HG03521 (cell line): ENCODE measurements at regions not wholly inside any gene's neighbourhood (a gene's known extent, or its start where the extent isn't known, plus 50 kb on each side); places are given as distances from the start of the nearest gene placed in this dataset.
"Not testable (repeated sequence)": the region's sequence is repeated elsewhere in the genome, so short reads cannot be mapped to it uniquely, and the experiment has no call there.

Source experiments
- ATAC-seq: cut with Tn5 transposase; IDR thresholded peaks from one replicate; pipeline ENCODE4 v1.9.1; 2021; ENCODE audit warnings: mild to moderate bottlenecking, moderate library complexity; ENCODE audit not compliant: unreplicated experiment

- ATAC-seq: no peak
Measured at GRCh38 chr13:24563087-24563486, 50.5 kb upstream of the PARP4 start.

- not testable (repeated sequence) for ATAC-seq
Measured at GRCh38 chr13:24563971-24564370, 51.4 kb upstream of the PARP4 start.

- ATAC-seq: no peak
Measured at GRCh38 chr13:24564881-24565280, 52.3 kb upstream of the PARP4 start.

GRCh38 chr13:24567593-24567992, 55.0 kb upstream of the PARP4 start:
- ATAC-seq: not testable (repeated sequence)

- no peak for ATAC-seq
Measured at GRCh38 chr13:24574847-24575246, 62.3 kb upstream of the PARP4 start.

- ATAC-seq: not testable (repeated sequence)
Measured at GRCh38 chr13:24580315-24580714, 67.7 kb upstream of the PARP4 start.

- ATAC-seq: not testable (repeated sequence)
Measured at GRCh38 chr13:24581578-24581977, 69.0 kb upstream of the PARP4 start.

- not testable (repeated sequence) for ATAC-seq
Measured at GRCh38 chr13:24591697-24592096, 79.1 kb upstream of the PARP4 start.

- ATAC-seq: not testable (repeated sequence)
Measured at GRCh38 chr13:24597906-24598670, 82.1 kb upstream of the ATP12A start.

- ATAC-seq: not testable (repeated sequence)
Measured at GRCh38 chr13:24599019-24599791, 81.0 kb upstream of the ATP12A start.

GRCh38 chr13:24605923-24606372, 74.3 kb upstream of the ATP12A start:
- ATAC-seq: no peak

- ATAC-seq: no peak
Measured at GRCh38 chr13:24606486-24607170, 73.6 kb upstream of the ATP12A start.

GRCh38 chr13:24610956-24611355, 69.3 kb upstream of the ATP12A start:
- ATAC-seq: no peak

GRCh38 chr13:24612726-24613125, 67.5 kb upstream of the ATP12A start:
- no peak for ATAC-seq

GRCh38 chr13:24613128-24613527, 67.1 kb upstream of the ATP12A start:
- ATAC-seq: no peak

- ATAC-seq: no peak
Measured at GRCh38 chr13:24613755-24614154, 66.5 kb upstream of the ATP12A start.

GRCh38 chr13:24614306-24615080, 65.7 kb upstream of the ATP12A start:
- ATAC-seq: no peak

GRCh38 chr13:24615114-24615513, 65.1 kb upstream of the ATP12A start:
- no peak for ATAC-seq

- ATAC-seq: no peak
Measured at GRCh38 chr13:24615911-24616472, 64.2 kb upstream of the ATP12A start.

GRCh38 chr13:24616514-24616913, 63.7 kb upstream of the ATP12A start:
- no peak for ATAC-seq
